ENCODE measurements at regions not wholly inside any gene's neighbourhood (a gene's known extent, or its start where the extent isn't known, plus 50 kb on each side); places are given as distances from the start of the nearest gene placed in this dataset.
"Not testable (repeated sequence)": the region's sequence is repeated elsewhere in the genome, so short reads cannot be mapped to it uniquely, and the experiment has no call there.

GRCh38 chr2:53257287-53257686 is 510.3 kb upstream of the CHAC2 start:
- no peak for DNase-seq

- DNase-seq = no peak
Observed at GRCh38 chr2:53253244-53253643, 514.4 kb upstream of the CHAC2 start.

- DNase-seq = no peak
Observed at GRCh38 chr2:53252115-53252514, 515.5 kb upstream of the CHAC2 start.

- no peak for DNase-seq
Observed at GRCh38 chr2:53247956-53248735, 519.5 kb upstream of the CHAC2 start.

- DNase-seq = no peak
Observed at GRCh38 chr2:53243430-53243829, 524.2 kb upstream of the CHAC2 start.

GRCh38 chr2:53242090-53242489 is 525.5 kb upstream of the CHAC2 start:
- no peak for DNase-seq

- no peak for DNase-seq
Observed at GRCh38 chr2:53235836-53236582, 531.6 kb upstream of the CHAC2 start.

GRCh38 chr2:53234548-53234903 is 533.1 kb upstream of the CHAC2 start:
- no peak for DNase-seq

- DNase-seq = no peak
Observed at GRCh38 chr2:53233759-53234547, 533.7 kb upstream of the CHAC2 start.

GRCh38 chr2:53231908-53232307 is 535.7 kb upstream of the CHAC2 start:
- no peak for DNase-seq

GRCh38 chr2:53230691-53231090 is 536.9 kb upstream of the CHAC2 start:
- DNase-seq = no peak

GRCh38 chr2:53227535-53227934 is 540.1 kb upstream of the CHAC2 start:
- DNase-seq = no peak

GRCh38 chr2:53220969-53221368 is 546.6 kb upstream of the CHAC2 start:
- DNase-seq = peak; percentile 0 to 69

- DNase-seq = no peak
Observed at GRCh38 chr2:53217250-53217649, 550.4 kb upstream of the CHAC2 start.

GRCh38 chr2:53216805-53217204 is 550.8 kb upstream of the CHAC2 start:
- no peak for DNase-seq

GRCh38 chr2:53212576-53212975 is 555.0 kb upstream of the CHAC2 start:
- DNase-seq = no peak

- DNase-seq = no peak
Observed at GRCh38 chr2:53211201-53211774, 556.3 kb upstream of the CHAC2 start.

GRCh38 chr2:53210538-53210937 is 557.1 kb upstream of the CHAC2 start:
- no peak for DNase-seq

- no peak for DNase-seq
Observed at GRCh38 chr2:53209679-53210458, 557.7 kb upstream of the CHAC2 start.

- no peak for DNase-seq
Observed at GRCh38 chr2:53208815-53209214, 558.8 kb upstream of the CHAC2 start.

GRCh38 chr2:53206226-53206625 is 561.4 kb upstream of the CHAC2 start:
- DNase-seq = not testable (repeated sequence)

- no peak for DNase-seq
Observed at GRCh38 chr2:53202063-53202462, 565.5 kb upstream of the CHAC2 start.

All from inflammatory macrophage (primary cell).